Large intestine (tissue), 3 donors: ENCODE measurements at regions not wholly inside any gene's neighbourhood (a gene's known extent, or its start where the extent isn't known, plus 50 kb on each side); places are given as distances from the start of the nearest gene placed in this dataset.

Source experiments
- DNase-seq, 2 donors: peaks; one replicate each; pipeline versions ENCODE4 v3.0.0 to v3.0.0-alpha.2; 2013
- H3K27ac ChIP-seq: one replicate; pipeline ENCODE4 v1.5.1; 2013; ENCODE audit warnings: low read length
- H3K27me3 ChIP-seq: 2 replicates; pipeline ENCODE4 v1.6.1; 2013; ENCODE audit warnings: low read length; ENCODE audit not compliant: control insufficient read depth, insufficient read depth
- H3K36me3 ChIP-seq: 2 replicates; pipeline ENCODE4 v1.6.1; 2013; ENCODE audit warnings: low read length; ENCODE audit not compliant: control insufficient read depth, insufficient read depth
- H3K4me1 ChIP-seq: one replicate; pipeline ENCODE4 v1.6.1; 2013; ENCODE audit warnings: low read length; ENCODE audit not compliant: control insufficient read depth, insufficient read depth
- H3K4me3 ChIP-seq: one replicate; pipeline ENCODE4 v1.5.1; 2013; ENCODE audit warnings: low read length
- H3K9me3 ChIP-seq: one replicate; pipeline ENCODE4 v1.6.1; 2013; ENCODE audit warnings: mild to moderate bottlenecking, low read depth, low read length, moderate library complexity; ENCODE audit not compliant: control insufficient read depth
- WGBS: methylation state at CpG from one replicate; pipeline ENCODE4 v1.1.5; 2013; ENCODE audit warnings: low lambda C conversion rate; ENCODE audit not compliant: insufficient coverage; 5-methylcytosine and 5-hydroxymethylcytosine counted together

DNA sequence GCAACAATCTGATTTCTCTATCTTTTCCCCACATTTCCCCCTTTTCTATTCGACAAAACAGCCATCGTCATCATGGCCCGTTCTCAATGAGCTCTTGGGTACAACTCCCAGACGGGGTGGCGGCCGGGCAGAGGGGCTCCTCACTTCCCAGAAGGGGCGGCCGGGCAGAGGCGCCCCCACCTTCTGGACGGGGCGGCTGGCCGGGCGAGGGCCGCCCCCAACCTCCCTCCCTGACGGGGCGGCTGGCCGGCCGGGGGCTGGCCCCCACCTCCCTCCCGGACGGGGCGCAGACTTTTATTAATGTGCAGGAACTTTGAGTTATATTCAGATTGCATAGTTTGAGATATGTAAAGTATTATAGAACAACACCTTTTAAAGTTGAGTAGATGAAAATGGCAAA lies 64.4 kb upstream of the HPGD start:
- peaks cover 12% of the 10 kb centered on the region for H3K4me1 ChIP-seq
- WGBS: no CpG with 5 or more reads among the region's 21 CpGs
- no peaks in the 10 kb centered on the region for H3K36me3 ChIP-seq
- no peak overlapping the region for H3K4me3 ChIP-seq
- no peak for DNase-seq
- no peak overlapping the region for H3K27ac ChIP-seq
- peaks cover 4% of the 10 kb centered on the region for H3K9me3 ChIP-seq
- H3K27me3 ChIP-seq: no peaks in the 10 kb centered on the region

DNA sequence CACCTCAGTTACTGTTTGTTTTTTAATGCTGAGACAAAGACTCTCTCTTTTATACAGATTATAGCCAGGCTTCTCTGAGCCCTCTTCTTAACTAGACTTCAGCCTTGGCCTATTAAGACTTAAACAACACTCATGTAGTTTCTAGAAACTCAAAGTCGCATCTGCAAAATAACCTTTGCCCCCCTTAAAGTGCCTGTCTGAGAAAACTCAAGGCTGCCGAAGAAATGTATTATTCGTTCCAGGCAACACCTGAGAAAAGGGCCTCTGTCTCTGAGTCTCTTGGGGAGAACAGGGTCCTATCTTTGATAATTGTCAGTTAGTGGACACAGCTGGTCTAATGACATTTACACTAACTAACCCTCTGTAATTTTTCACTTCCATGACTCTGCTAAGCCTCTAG lies 60.8 kb upstream of the HPGD start:
- Histone ChIP-seq H3K27ac (peak overlapping the region; percentile 79), H3K36me3 (no peaks in the 10 kb centered on the region), H3K4me1 (peaks cover 16% of the 10 kb centered on the region), H3K27me3 (no peaks in the 10 kb centered on the region), H3K4me3 (no peak overlapping the region), H3K9me3 (peaks cover 4% of the 10 kb centered on the region)
- no CpG with 5 or more reads among the region's 3 CpGs for WGBS
- DNase-seq: peak; percentile 37 to 79

DNA sequence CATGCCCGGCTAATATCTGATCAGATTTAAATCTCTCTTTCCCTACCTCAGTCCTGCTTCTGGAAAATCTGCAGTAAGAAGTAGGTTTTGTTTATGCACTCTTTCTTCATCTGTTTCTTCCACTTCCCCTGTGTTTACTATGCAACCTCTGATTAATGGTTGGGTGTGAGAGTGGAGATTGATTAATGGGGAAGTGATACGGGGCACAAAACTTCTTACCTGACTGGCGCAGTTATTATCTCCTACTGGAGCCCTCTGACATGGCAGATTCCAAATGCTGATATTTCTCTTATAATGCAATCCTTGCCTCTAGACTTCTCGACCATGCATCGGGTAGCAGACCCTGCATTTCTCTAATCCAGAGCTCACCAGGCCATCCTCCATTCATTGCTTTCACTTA lies 60.2 kb upstream of the HPGD start:
- peaks cover 4% of the 10 kb centered on the region for H3K9me3 ChIP-seq
- DNase-seq: no peak
- H3K27me3 ChIP-seq: no peaks in the 10 kb centered on the region
- no peaks in the 10 kb centered on the region for H3K36me3 ChIP-seq
- no peak overlapping the region for H3K4me3 ChIP-seq
- 92% methylated on average over 2 of the region's 5 CpGs for WGBS
- peak overlapping the region; percentile 79 for H3K27ac ChIP-seq
- peaks cover 16% of the 10 kb centered on the region for H3K4me1 ChIP-seq

DNA sequence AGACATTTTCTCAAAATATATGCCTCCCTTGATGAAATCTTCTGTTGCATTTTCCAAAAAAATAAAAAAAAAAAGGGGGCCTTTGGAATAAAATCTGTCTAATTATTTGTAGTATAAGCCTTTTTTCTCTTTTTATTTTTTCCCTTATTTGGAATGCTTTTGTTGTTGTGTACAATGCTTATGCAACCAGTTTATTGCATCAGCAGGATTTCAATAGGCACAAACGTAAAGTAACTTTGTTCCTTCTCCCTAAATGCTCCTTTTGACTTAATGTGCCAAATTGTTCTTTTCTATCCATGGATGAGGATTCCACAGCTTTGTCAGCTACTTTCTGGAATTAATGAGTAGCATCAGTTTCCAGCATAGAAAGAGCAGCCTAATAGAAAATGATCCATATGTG lies 59.6 kb upstream of the HPGD start:
- H3K4me1 ChIP-seq: peaks cover 16% of the 10 kb centered on the region

DNA sequence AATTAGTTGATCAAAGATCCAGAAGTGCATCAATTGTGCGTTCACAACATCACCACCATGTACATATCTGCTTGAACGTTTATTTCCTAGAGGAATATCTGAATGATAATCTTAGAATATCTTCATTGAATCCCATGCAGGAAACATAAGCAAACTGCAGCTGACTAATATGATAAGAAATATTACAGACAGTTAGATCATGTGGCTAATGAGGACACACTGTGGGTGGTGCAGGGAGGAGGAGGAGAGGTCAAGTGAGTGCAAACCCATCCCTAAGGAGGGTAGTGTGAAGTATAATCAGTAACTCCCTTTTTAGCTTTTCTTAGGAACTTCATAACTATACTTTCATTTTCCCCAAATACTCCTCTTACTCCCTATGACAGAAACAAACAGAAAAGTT lies 58.3 kb upstream of the HPGD start:
- Histone ChIP-seq H3K4me3 (no peak overlapping the region), H3K27me3 (no peaks in the 10 kb centered on the region), H3K4me1 (peaks cover 16% of the 10 kb centered on the region), H3K27ac (no peak overlapping the region), H3K9me3 (no peaks in the 10 kb centered on the region), H3K36me3 (no peaks in the 10 kb centered on the region)
- peak in 1 of 2 donors; percentile 46 for DNase-seq
- no CpG with 5 or more reads among the region's 2 CpGs for WGBS

More for the DNA sequence above, 59.6 kb upstream of the HPGD start:
- no CpG with 5 or more reads among the region's 1 CpG for WGBS
- no peaks in the 10 kb centered on the region for H3K27me3 ChIP-seq
- H3K36me3 ChIP-seq: no peaks in the 10 kb centered on the region
- no peak overlapping the region for H3K4me3 ChIP-seq
- DNase-seq: no peak
- H3K9me3 ChIP-seq: peaks cover 4% of the 10 kb centered on the region
- H3K27ac ChIP-seq: no peak overlapping the region

DNA sequence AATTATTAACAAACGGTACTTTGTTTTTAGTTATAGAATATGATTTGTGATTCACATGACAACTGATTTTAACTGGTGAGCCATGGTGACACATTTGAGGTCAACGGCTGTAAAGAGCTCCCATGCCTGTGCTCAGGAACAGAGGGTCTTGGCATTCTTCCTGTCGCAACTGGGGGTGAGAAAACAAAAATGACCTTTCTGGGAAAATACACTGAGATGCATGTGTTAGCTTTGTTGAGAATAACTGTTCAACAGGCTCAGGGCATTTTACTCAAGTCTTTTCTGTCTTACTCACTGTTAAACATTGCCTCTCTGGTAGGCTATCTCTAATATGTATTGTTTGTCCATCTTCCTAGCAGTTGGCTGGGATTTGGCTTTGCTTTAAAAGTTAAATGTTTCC lies 57.1 kb upstream of the HPGD start:
- WGBS: 90% methylated on average over 2 of the region's 3 CpGs
- H3K36me3 ChIP-seq: no peaks in the 10 kb centered on the region
- H3K4me3 ChIP-seq: no peak overlapping the region
- H3K4me1 ChIP-seq: peaks cover 16% of the 10 kb centered on the region
- no peaks in the 10 kb centered on the region for H3K9me3 ChIP-seq
- no peak overlapping the region for H3K27ac ChIP-seq
- no peaks in the 10 kb centered on the region for H3K27me3 ChIP-seq
- no peak for DNase-seq

DNA sequence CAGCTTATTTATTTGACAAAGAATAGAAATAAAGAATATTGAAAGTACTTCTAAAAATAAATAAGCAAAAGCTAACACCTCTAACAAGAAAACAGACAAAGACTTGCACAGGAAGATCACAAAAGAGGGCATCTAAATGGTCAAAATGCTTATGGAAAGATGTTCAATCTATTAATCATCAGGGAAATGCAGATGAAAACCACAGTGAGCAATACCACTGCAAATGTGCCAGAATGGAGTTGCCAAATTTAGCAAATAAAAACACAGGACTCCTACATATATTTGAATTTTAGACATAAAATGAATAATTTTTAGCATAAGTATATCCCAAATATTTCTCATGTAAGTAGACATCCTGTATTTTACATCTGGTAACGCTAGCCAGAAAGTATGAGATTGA lies 56.1 kb upstream of the HPGD start:
- Histone ChIP-seq H3K27ac (no peak overlapping the region), H3K4me3 (no peak overlapping the region), H3K36me3 (no peaks in the 10 kb centered on the region), H3K4me1 (peaks cover 15% of the 10 kb centered on the region), H3K9me3 (no peaks in the 10 kb centered on the region), H3K27me3 (no peaks in the 10 kb centered on the region)
- no peak for DNase-seq
- WGBS: no CpG with 5 or more reads among the region's 1 CpG

DNA sequence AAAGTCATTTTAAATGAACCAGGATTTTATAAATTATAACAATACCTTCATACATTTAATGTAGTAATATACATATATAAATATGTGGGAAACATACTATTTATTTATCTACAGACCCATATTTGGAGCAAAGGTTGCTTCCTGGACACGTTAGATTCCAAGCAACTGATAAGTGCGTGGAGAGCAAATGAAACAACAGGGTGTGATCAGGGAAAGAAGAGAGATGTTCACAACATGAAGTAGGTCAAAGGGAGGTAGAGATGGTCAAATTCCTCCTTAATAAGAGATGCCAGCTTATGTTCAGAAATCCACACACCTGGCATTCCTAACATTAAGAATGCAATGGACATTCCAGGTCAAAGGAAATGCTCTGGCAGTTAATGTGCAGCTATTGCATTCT lies 53.1 kb upstream of the HPGD start:
- peaks cover 4% of the 10 kb centered on the region for H3K4me1 ChIP-seq
- H3K9me3 ChIP-seq: no peaks in the 10 kb centered on the region
- no peak overlapping the region for H3K27ac ChIP-seq
- peak in 1 of 2 donors; percentile 25 for DNase-seq
- no peaks in the 10 kb centered on the region for H3K27me3 ChIP-seq
- H3K4me3 ChIP-seq: no peak overlapping the region
- no peaks in the 10 kb centered on the region for H3K36me3 ChIP-seq
- no CpG with 5 or more reads among the region's 2 CpGs for WGBS
